K562 (cell line): ENCODE measurements at regions not wholly inside any gene's neighbourhood (a gene's known extent, or its start where the extent isn't known, plus 50 kb on each side); places are given as distances from the start of the nearest gene placed in this dataset.

Source experiments
- ATAC-seq: fragments of 200-7000 bp; cut with Tn5 transposase; 3 replicates; pipeline ENCODE4 v1.9.1; 2020; ENCODE audit warnings: moderate library complexity
- BruUV-seq: library from RNA; stranded (reverse); fragments of 400-500 nt; replicated peaks from 2 replicates; lab custom pipeline; 2021; lab: Mats Ljungman, UMichigan
- CTCF ChIA-PET: fragments of 300-600 bp; formaldehyde crosslinking; extraction: SDS; loops from one replicate; lab custom pipeline; 2021; ENCODE audit warnings: low intra/inter-chr PET ratio; lab: Yijun Ruan, JAX
- POLR2A ChIA-PET: fragments of 300-600, 350-650 bp; sonication (Branson Sonifier 250); formaldehyde crosslinking; extraction: SDS; loops from one replicate; lab custom pipeline; 2021; ENCODE audit warnings: antibody characterized with exemption, inconsistent platforms; lab: Yijun Ruan, JAX
- DNase-seq, 4 experiments: peaks; one replicate each; pipeline versions ENCODE4 v3.0.0 to v3.0.0-alpha.2; 2011 to 2018; ENCODE audit warnings: low spot score in 3 of 4, mixed read lengths in 3 of 4; ENCODE audit errors: extremely low read depth in 1 of 4
- FAIRE-seq: peaks from 2 replicates; lab custom pipeline; 2011; peaks lifted over from hg19 to GRCh38; lab: Jason Lieb, UNC
- H2AFZ ChIP-seq: 2 replicates; pipeline ENCODE4 v1.6.0; 2011; ENCODE audit warnings: low read depth, low read length, control low read depth, inconsistent platforms
- H3K27ac ChIP-seq: fragments of 200-600 bp; 3 replicates; pipeline ENCODE4 v1.8.0; 2011; ENCODE audit warnings: low read depth, mild to moderate bottlenecking, control low read depth, inconsistent platforms, low read length, moderate library complexity, mixed read lengths; ENCODE audit errors: extremely low read depth
- H3K27me3 ChIP-seq, 2 experiments: fragments of 300-600 bp in 1 of 2; 2 replicates in 1 of 2; 3 replicates in 1 of 2; pipeline versions ENCODE4 v1.6.0 to v1.8.0; 2011; ENCODE audit warnings: inconsistent platforms in 2 of 2, low read length in 2 of 2, mild to moderate bottlenecking in 1 of 2, mixed read lengths in 1 of 2, moderate library complexity in 1 of 2; ENCODE audit not compliant: control insufficient read depth in 2 of 2, insufficient read depth in 2 of 2
- H3K36me3 ChIP-seq: fragments of 300-600 bp; 3 replicates; pipeline ENCODE4 v1.8.0; 2011; ENCODE audit warnings: mild to moderate bottlenecking, low read length, inconsistent platforms; ENCODE audit not compliant: control insufficient read depth, insufficient read depth
- H3K4me1 ChIP-seq, 2 experiments: fragments of 200-600 bp in 1 of 2; replicated peaks in 1 of 2; 2 replicates in 1 of 2; 3 replicates in 1 of 2; pipeline versions ENCODE4 v1.5.1 to v1.8.0; 2011; ENCODE audit warnings: inconsistent platforms in 2 of 2, low read length in 2 of 2, mild to moderate bottlenecking in 1 of 2, mixed read lengths in 1 of 2, moderate library complexity in 1 of 2; ENCODE audit not compliant: control insufficient read depth in 2 of 2, insufficient read depth in 2 of 2
- H3K4me2 ChIP-seq: 2 replicates; pipeline ENCODE4 v1.6.1; 2011; ENCODE audit warnings: low read length, control low read depth, inconsistent platforms, mixed read lengths; ENCODE audit not compliant: insufficient read depth
- H3K4me3 ChIP-seq: fragments of 200-600 bp; sonication (generic), shearing (Covaris generic); 2 replicates; pipeline ENCODE4 v1.5.1; 2016; ENCODE audit warnings: control low read depth, inconsistent platforms
- H3K79me2 ChIP-seq: fragments of 200-600 bp; 3 replicates; pipeline ENCODE4 v1.8.0; 2011; ENCODE audit warnings: low read length, inconsistent platforms; ENCODE audit not compliant: control insufficient read depth, insufficient read depth
- H3K9ac ChIP-seq, 2 experiments: 2 replicates each; pipeline versions ENCODE4 v1.6.0 to v1.6.1; 2011; ENCODE audit warnings: low read depth in 2 of 2, low read length in 2 of 2, control low read depth in 1 of 2, inconsistent platforms in 1 of 2, mild to moderate bottlenecking in 1 of 2, mixed read lengths in 1 of 2; ENCODE audit not compliant: insufficient read depth in 1 of 2
- H3K9me1 ChIP-seq: one replicate; pipeline ENCODE4 v1.6.0; 2011; ENCODE audit warnings: inconsistent platforms, mild to moderate bottlenecking, low read length, moderate library complexity; ENCODE audit not compliant: control insufficient read depth, insufficient read depth
- H3K9me3 ChIP-seq: replicated peaks from 2 replicates; pipeline ENCODE4 v1.5.1; 2011; ENCODE audit warnings: low read depth, low read length, inconsistent platforms; ENCODE audit not compliant: control insufficient read depth, insufficient read depth
- H4K20me1 ChIP-seq: replicated peaks from 2 replicates; pipeline ENCODE4 v1.6.1; 2011; ENCODE audit warnings: low read length, inconsistent platforms, mixed read lengths; ENCODE audit not compliant: control insufficient read depth, insufficient read depth
- C11orf30 ChIP-seq: fragments of 450-650 bp; IDR thresholded peaks from 2 replicates; pipeline ENCODE4 v1.6.1; 2016; ENCODE audit warnings: low read depth, mild to moderate bottlenecking
- DNMT1 ChIP-seq: fragments of 450-650 bp; IDR thresholded peaks from 2 replicates; pipeline ENCODE4 v1.6.1; 2016; ENCODE audit warnings: antibody characterized with exemption, mild to moderate bottlenecking
- ETV1 ChIP-seq: fragments of 450-650 bp; conservative IDR thresholded peaks from 2 replicates; pipeline ENCODE4 v1.6.1; 2016; ENCODE audit warnings: missing genetic modification characterization, control low read depth, low read depth, missing compliant biosample characterization
- HES1 ChIP-seq: fragments of 450-650 bp; IDR thresholded peaks from 2 replicates; pipeline ENCODE4 v1.6.1; 2016; ENCODE audit warnings: low read depth, mild to moderate bottlenecking, moderate library complexity
- IFI16 ChIP-seq: fragments of 250-450 bp; sonication (Bioruptor Pico); IDR thresholded peaks from 2 replicates; pipeline ENCODE4 v2.1.2; 2022; ENCODE audit warnings: mild to moderate bottlenecking, inconsistent platforms
- KAT8 ChIP-seq: fragments of 450-650 bp; IDR thresholded peaks from 2 replicates; pipeline ENCODE4 v1.6.1; 2016; ENCODE audit warnings: low read depth, mild to moderate bottlenecking
- PCBP1 ChIP-seq: fragments of 200-400 bp; formaldehyde crosslinking; IDR thresholded peaks from 2 replicates; pipeline ENCODE4 v1.6.1; 2018; ENCODE audit warnings: mild to moderate bottlenecking, low read depth, low read length; ENCODE audit not compliant: poor library complexity, severe bottlenecking
- RBM14 ChIP-seq: fragments of 200-400 bp; formaldehyde crosslinking; IDR thresholded peaks from 2 replicates; pipeline ENCODE4 v1.6.1; 2018; ENCODE audit warnings: low read depth, mild to moderate bottlenecking, low read length, moderate library complexity, borderline replicate concordance; ENCODE audit not compliant: insufficient read depth
- RBM17 ChIP-seq: fragments of 200-400 bp; formaldehyde crosslinking; IDR thresholded peaks from 2 replicates; pipeline ENCODE4 v1.6.1; 2017; ENCODE audit warnings: low read depth, mild to moderate bottlenecking, low read length, borderline replicate concordance
- STAT5A ChIP-seq: IDR thresholded peaks from 2 replicates; pipeline ENCODE4 v1.6.1; 2012; ENCODE audit warnings: low read length, inconsistent platforms, borderline replicate concordance
- ZNF217 ChIP-seq: sonication (generic); formaldehyde crosslinking; IDR thresholded peaks from 2 replicates; pipeline ENCODE4 v1.8.0; 2022; ENCODE audit warnings: mild to moderate bottlenecking, missing genetic modification reagents
- WGBS: fragments of 100-300 bp; shearing (Covaris generic); methylation state at CpG from one replicate; pipeline ENCODE4 v1.1.6; 2016; ENCODE audit warnings: low coverage, mixed read lengths; ENCODE audit not compliant: insufficient coverage; ENCODE audit errors: missing lambda C conversion rate; 5-methylcytosine and 5-hydroxymethylcytosine counted together
- in situ Hi-C: fragments of 300-500 bp; cut with MboI; formaldehyde crosslinking; loops from 4 replicates; pipeline ENCODE4 v1.15.0; 2018; ENCODE audit warnings: inconsistent platforms, mixed read lengths
- intact Hi-C: fragments of 100-400 bp; cut with micrococcal nuclease; formaldehyde crosslinking; loops from 2 replicates; pipeline ENCODE4 v1.14.2; 2022

GRCh38 chr13:71359641-71360040 lies 507.4 kb downstream of the DACH1 start:
- no peaks in the 10 kb centered on the region for H4K20me1 ChIP-seq
- no peaks in the 10 kb centered on the region for H3K9me1 ChIP-seq
- CTCF ChIA-PET: no interaction called here
- FAIRE-seq: no peak
- H3K36me3 ChIP-seq: no peaks in the 10 kb centered on the region
- no peak overlapping the region for H3K9ac ChIP-seq
- WGBS: 3% methylated on average over 4 of the region's 4 CpGs
- H3K4me1 ChIP-seq: no peaks in the 10 kb centered on the region
- no TSS peak for BruUV-seq
- POLR2A ChIA-PET: no interaction called here
- no peak overlapping the region for H2AFZ ChIP-seq
- H3K27me3 ChIP-seq: no peaks in the 10 kb centered on the region
- DNase-seq: no peak
- no peaks in the 10 kb centered on the region for H3K79me2 ChIP-seq
- in situ Hi-C loops: no loop called here
- H3K27ac ChIP-seq: no peak overlapping the region
- no peak for ATAC-seq
- H3K9me3 ChIP-seq: no peaks in the 10 kb centered on the region
- TF ChIP-seq DNMT1 (no peak), STAT5A (no peak)
- H3K4me3 ChIP-seq: no peak overlapping the region
- H3K4me2 ChIP-seq: no peak overlapping the region
- intact Hi-C loops: no loop called here

- DNase-seq: no peak
- Histone ChIP-seq H3K27me3 (no peaks in the 10 kb centered on the region), H4K20me1 (no peaks in the 10 kb centered on the region), H3K4me3 (no peak overlapping the region), H3K9ac (no peak overlapping the region), H3K36me3 (no peaks in the 10 kb centered on the region), H2AFZ (no peak overlapping the region), H3K4me1 (no peaks in the 10 kb centered on the region), H3K79me2 (no peaks in the 10 kb centered on the region), H3K4me2 (no peak overlapping the region), H3K9me3 (no peaks in the 10 kb centered on the region), H3K9me1 (no peaks in the 10 kb centered on the region), H3K27ac (no peak overlapping the region)
- ChIA-PET POLR2A (no interaction called here), CTCF (no interaction called here)
- in situ Hi-C loops (no loop called here), intact Hi-C loops (no loop called here)
- no TSS peak for BruUV-seq
- WGBS: 0% methylated on average over 1 of the region's 1 CpG
- no peak for FAIRE-seq
- ATAC-seq: no peak
- no peak for TF ChIP-seq IFI16 (CRISPR knock-in tag)
- TF ChIP-seq PCBP1: no peak
- no peak for TF ChIP-seq RBM17
- no peak for TF ChIP-seq HES1
- TF ChIP-seq KAT8: no peak
- TF ChIP-seq ETV1 (tag): no peak
- TF ChIP-seq ZNF217 (CRISPR knock-in tag): no peak
- no peak for TF ChIP-seq C11orf30
- TF ChIP-seq RBM14: no peak
Measured at GRCh38 chr13:71358218-71358617, 508.8 kb downstream of the DACH1 start.
